ENCODE measurements at regions not wholly inside any gene's neighbourhood (a gene's known extent, or its start where the extent isn't known, plus 50 kb on each side); places are given as distances from the start of the nearest gene placed in this dataset.

- H3K9me3 ChIP-seq (ENCODE audit: control insufficient read depth in 4 of 4, low read length in 3 of 4) = no peaks in the 10 kb centered on the region
- 95% methylated on average over 1 of the region's 1 CpG for WGBS
- H3K36me3 ChIP-seq (ENCODE audit: control insufficient read depth in 4 of 4, insufficient read depth in 3 of 4, low read depth in 1 of 4, low read length in 3 of 4) = no peaks in the 10 kb centered on the region
Observed at GRCh38 chr2:226409134-226409533, 390.5 kb downstream of the IRS1 start.

GRCh38 chr2:226408141-226408540 lies 391.5 kb downstream of the IRS1 start:
- Histone ChIP-seq H3K9ac (ENCODE audit: low read depth in 1 of 2, low read length in 2 of 2) (no peak overlapping the region), H3K4me1 (ENCODE audit: control insufficient read depth in 4 of 4, insufficient read depth in 4 of 4, low read length in 3 of 4) (no peaks in the 10 kb centered on the region), H3K9me3 (ENCODE audit: control insufficient read depth in 4 of 4, low read length in 3 of 4) (no peaks in the 10 kb centered on the region), H3K36me3 (ENCODE audit: control insufficient read depth in 4 of 4, insufficient read depth in 3 of 4, low read depth in 1 of 4, low read length in 3 of 4) (no peaks in the 10 kb centered on the region), H3K27ac (ENCODE audit: low read depth in 1 of 2, low read length in 2 of 2) (no peak overlapping the region), H3K4me3 (ENCODE audit: low read depth in 1 of 3, low read length in 3 of 3) (no peak overlapping the region), H3K27me3 (ENCODE audit: control insufficient read depth in 4 of 4, insufficient read depth in 4 of 4, low read length in 3 of 4) (no peaks in the 10 kb centered on the region)
- TF ChIP-seq TAF1 (conservative IDR thresholded peaks at IDR 0.05) = no peak
- no peak for TF ChIP-seq HNF4A (conservative IDR thresholded peaks at IDR 0.05)
- no peak for TF ChIP-seq ZBTB33 (IDR thresholded peaks at IDR 0.05)
- TF ChIP-seq YY1 (IDR thresholded peaks at IDR 0.05) = no peak
- no peak for TF ChIP-seq FOXA1 (IDR thresholded peaks at IDR 0.05)
- no peak for TF ChIP-seq ATF3 (IDR thresholded peaks at IDR 0.05)
- no peak for TF ChIP-seq EGR1 (IDR thresholded peaks at IDR 0.05; ENCODE audit: low read depth in 2 of 2)
- TF ChIP-seq RAD21 (IDR thresholded peaks at IDR 0.05) = no peak
- no peak for TF ChIP-seq NR2F2 (IDR thresholded peaks at IDR 0.05)
- TF ChIP-seq SP1 (IDR thresholded peaks at IDR 0.05) = no peak
- TF ChIP-seq MAX (IDR thresholded peaks at IDR 0.05) = no peak
- TF ChIP-seq RXRA (IDR thresholded peaks at IDR 0.05) = no peak
- no peak for TF ChIP-seq JUND (IDR thresholded peaks at IDR 0.05)
- TF ChIP-seq HNF4G (IDR thresholded peaks at IDR 0.05) = no peak
- no peak for TF ChIP-seq CTCF (IDR thresholded peaks at IDR 0.05; ENCODE audit: low read depth, low read length, missing input control)
- TF ChIP-seq GABPA (IDR thresholded peaks at IDR 0.05 in 1 of 2, conservative IDR thresholded peaks at IDR 0.05 in 1 of 2) = no peak
- TF ChIP-seq FOXA2 (IDR thresholded peaks at IDR 0.05) = no peak
- TF ChIP-seq REST (IDR thresholded peaks at IDR 0.05) = no peak
- 90% methylated on average over 4 of the region's 4 CpGs for WGBS
- DNase-seq (ENCODE audit: low spot score) = no peak

More at GRCh38 chr2:226409134-226409533, 390.5 kb downstream of the IRS1 start:
- H3K9ac ChIP-seq (ENCODE audit: low read depth in 1 of 2, low read length in 2 of 2) = no peak overlapping the region
- DNase-seq (ENCODE audit: low spot score) = no peak
- H3K4me1 ChIP-seq (ENCODE audit: control insufficient read depth in 4 of 4, insufficient read depth in 4 of 4, low read length in 3 of 4) = no peaks in the 10 kb centered on the region
- TF ChIP-seq TAF1 (conservative IDR thresholded peaks at IDR 0.05) = no peak
- TF ChIP-seq NR2F2 (IDR thresholded peaks at IDR 0.05) = no peak
- no peak for TF ChIP-seq JUND (IDR thresholded peaks at IDR 0.05)
- H3K27me3 ChIP-seq (ENCODE audit: control insufficient read depth in 4 of 4, insufficient read depth in 4 of 4, low read length in 3 of 4) = no peaks in the 10 kb centered on the region
- no peak overlapping the region for H3K27ac ChIP-seq (ENCODE audit: low read depth in 1 of 2, low read length in 2 of 2)
- H3K4me3 ChIP-seq (ENCODE audit: low read depth in 1 of 3, low read length in 3 of 3) = no peak overlapping the region

Measured in liver (tissue), 8 donors.